ENCODE measurements at regions not wholly inside any gene's neighbourhood (a gene's known extent, or its start where the extent isn't known, plus 50 kb on each side); places are given as distances from the start of the nearest gene placed in this dataset.

DNA sequence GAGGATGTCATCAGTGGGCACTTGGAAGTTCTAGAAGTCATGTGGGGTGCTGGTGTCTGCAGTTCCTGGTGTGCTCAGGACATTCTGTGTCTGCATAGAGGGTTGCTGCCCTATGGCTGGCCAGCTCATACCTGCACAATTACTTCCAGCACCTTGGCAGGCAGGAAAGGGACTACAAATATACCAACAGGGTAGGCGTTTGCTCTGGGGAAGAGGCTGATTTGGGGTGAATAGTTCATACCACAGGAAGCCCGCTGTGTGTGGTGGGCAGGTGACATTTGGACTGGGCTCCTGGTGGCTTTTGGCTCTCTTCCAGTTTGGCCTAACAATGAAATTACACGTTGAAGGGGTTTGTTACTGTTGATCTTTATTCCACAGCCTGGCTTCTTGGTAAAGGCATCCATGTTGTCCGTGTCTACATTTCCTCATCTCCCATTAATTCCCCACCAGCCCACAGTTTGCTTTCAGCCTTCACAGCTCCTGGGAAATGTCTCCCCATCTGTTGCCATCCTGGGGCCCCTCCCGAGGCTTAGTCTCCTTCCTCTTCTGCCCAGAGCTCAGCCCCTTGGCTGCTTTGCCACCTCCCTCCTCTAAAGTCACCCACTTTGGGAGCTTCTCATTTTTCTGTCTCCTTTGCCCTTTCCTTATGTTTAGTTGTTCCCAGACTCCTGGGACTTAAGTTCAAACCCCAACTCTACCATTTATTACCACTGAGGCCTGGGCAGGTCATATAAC is 88.1 kb downstream of the RSPH3 start (continued):
- TF ChIP-seq RAD21 (IDR thresholded peaks at IDR 0.05; ENCODE audit: insufficient read depth, low read depth, low read length) (no peak), SMAD5 (IDR thresholded peaks at IDR 0.05; ENCODE audit: low read depth) (0 out of 2 replicates have a peak, but pooled peaks have one; percentile 40), E2F4 (IDR thresholded peaks at IDR 0.05; ENCODE audit: low read depth, low read length) (no peak), SRF (IDR thresholded peaks at IDR 0.05; ENCODE audit: low read depth in 2 of 2, low read length in 2 of 2) (no peak), PML (IDR thresholded peaks at IDR 0.05; ENCODE audit: low read length) (no peak), CREM (IDR thresholded peaks at IDR 0.05; ENCODE audit: low read depth) (no peak), SMAD1 (IDR thresholded peaks at IDR 0.05; ENCODE audit: low read depth, partially characterized antibody) (peak; percentile 60), PRDM15 (CRISPR knock-in tag; IDR thresholded peaks at IDR 0.05) (no peak), NFIC (IDR thresholded peaks at IDR 0.05; ENCODE audit: low read depth, low read length) (no peak), ZZZ3 (IDR thresholded peaks at IDR 0.05; ENCODE audit: control insufficient read depth, insufficient read length, low read depth) (no peak), SMARCA5 (IDR thresholded peaks at IDR 0.05) (no peak), ASH2L (IDR thresholded peaks at IDR 0.05; ENCODE audit: borderline replicate concordance, low read depth) (no peak), STAT3 (IDR thresholded peaks at IDR 0.05; ENCODE audit: low read depth, low read length) (no peak), PAX8 (IDR thresholded peaks at IDR 0.05) (no peak), SUPT20H (IDR thresholded peaks at IDR 0.05; ENCODE audit: borderline replicate concordance, control insufficient read depth, low read depth, low read length) (no peak)
- TF ChIP-seq, protein P1, sequence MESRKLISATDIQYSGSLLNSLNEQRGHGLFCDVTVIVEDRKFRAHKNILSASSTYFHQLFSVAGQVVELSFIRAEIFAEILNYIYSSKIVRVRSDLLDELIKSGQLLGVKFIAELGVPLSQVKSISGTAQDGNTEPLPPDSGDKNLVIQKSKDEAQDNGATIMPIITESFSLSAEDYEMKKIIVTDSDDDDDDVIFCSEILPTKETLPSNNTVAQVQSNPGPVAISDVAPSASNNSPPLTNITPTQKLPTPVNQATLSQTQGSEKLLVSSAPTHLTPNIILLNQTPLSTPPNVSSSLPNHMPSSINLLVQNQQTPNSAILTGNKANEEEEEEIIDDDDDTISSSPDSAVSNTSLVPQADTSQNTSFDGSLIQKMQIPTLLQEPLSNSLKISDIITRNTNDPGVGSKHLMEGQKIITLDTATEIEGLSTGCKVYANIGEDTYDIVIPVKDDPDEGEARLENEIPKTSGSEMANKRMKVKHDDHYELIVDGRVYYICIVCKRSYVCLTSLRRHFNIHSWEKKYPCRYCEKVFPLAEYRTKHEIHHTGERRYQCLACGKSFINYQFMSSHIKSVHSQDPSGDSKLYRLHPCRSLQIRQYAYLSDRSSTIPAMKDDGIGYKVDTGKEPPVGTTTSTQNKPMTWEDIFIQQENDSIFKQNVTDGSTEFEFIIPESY (IDR thresholded peaks at IDR 0.05) = no peak
- TF ChIP-seq, protein P2, sequence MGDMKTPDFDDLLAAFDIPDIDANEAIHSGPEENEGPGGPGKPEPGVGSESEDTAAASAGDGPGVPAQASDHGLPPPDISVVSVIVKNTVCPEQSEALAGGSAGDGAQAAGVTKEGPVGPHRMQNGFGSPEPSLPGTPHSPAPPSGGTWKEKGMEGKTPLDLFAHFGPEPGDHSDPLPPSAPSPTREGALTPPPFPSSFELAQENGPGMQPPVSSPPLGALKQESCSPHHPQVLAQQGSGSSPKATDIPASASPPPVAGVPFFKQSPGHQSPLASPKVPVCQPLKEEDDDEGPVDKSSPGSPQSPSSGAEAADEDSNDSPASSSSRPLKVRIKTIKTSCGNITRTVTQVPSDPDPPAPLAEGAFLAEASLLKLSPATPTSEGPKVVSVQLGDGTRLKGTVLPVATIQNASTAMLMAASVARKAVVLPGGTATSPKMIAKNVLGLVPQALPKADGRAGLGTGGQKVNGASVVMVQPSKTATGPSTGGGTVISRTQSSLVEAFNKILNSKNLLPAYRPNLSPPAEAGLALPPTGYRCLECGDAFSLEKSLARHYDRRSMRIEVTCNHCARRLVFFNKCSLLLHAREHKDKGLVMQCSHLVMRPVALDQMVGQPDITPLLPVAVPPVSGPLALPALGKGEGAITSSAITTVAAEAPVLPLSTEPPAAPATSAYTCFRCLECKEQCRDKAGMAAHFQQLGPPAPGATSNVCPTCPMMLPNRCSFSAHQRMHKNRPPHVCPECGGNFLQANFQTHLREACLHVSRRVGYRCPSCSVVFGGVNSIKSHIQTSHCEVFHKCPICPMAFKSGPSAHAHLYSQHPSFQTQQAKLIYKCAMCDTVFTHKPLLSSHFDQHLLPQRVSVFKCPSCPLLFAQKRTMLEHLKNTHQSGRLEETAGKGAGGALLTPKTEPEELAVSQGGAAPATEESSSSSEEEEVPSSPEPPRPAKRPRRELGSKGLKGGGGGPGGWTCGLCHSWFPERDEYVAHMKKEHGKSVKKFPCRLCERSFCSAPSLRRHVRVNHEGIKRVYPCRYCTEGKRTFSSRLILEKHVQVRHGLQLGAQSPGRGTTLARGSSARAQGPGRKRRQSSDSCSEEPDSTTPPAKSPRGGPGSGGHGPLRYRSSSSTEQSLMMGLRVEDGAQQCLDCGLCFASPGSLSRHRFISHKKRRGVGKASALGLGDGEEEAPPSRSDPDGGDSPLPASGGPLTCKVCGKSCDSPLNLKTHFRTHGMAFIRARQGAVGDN (IDR thresholded peaks at IDR 0.05) = no peak
